ENCODE measurements at regions not wholly inside any gene's neighbourhood (a gene's known extent, or its start where the extent isn't known, plus 50 kb on each side); places are given as distances from the start of the nearest gene placed in this dataset.
"Not testable (repeated sequence)": the region's sequence is repeated elsewhere in the genome, so short reads cannot be mapped to it uniquely, and the experiment has no call there.

- no peak for DNase-seq
Measured at GRCh38 chr5:113723021-113723420, 209.5 kb downstream of the YTHDC2 start.

- DNase-seq, result no peak
Measured at GRCh38 chr5:113735751-113736150, 222.3 kb downstream of the YTHDC2 start.

DNA sequence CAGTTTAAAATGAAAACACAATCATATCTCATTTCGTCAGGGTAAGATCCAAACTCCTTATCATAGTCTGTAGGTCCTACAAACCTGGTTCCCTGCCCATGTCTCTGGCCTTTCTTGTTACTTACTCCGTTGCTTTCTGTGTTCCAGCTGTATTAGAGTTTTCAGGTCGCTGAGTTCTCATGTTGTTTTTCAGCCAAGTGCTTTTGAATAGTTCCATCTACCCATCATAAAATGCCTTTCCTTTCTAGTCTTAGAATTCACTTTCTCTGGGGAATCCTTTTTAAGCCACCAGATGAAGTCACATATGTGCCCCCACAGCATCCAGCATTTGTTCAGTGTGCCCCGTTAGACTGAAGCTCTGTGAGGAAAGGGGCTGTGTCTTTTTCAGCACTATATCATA is 228.7 kb downstream of the YTHDC2 start:
- DNase-seq, result no peak

DNA sequence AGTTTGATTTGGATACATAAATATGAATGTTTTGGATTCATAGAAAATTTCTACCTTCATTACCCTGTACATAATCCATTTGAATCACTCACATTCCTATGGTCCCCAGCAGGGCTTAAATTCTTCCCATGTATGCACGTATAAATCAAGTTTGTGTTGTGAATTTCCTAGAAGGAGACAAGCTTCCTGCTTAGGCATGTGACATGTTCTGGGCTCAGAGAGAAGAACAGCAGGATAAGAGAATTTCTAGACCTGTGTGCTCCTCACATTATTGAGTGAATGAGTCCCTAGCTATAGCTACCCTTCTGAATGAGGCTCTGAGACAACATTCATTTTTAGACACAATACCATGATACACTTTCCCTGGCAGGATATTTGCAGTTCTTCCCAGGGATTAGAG is 229.1 kb downstream of the YTHDC2 start:
- DNase-seq, result no peak

DNA sequence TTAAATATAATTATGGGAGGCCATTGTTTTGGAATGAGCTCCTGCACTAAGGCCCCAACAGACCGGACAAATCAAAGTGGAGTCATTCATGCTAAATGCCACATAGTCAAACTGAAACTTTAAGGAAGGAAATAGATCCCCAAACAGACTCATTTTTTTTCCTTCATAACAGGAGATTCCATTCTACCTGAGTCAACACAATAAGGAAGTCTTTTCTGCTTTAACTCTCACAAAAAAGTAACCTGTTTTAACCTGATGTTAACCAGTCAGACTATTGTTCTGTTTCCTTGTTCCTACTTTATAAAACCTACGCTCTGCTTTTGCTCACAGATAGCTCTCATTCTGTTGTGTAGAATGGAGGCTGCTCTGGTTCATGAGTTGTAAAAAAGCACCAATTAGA is 234.9 kb downstream of the YTHDC2 start:
- DNase-seq, result no peak

- DNase-seq, result no peak
Measured at GRCh38 chr5:113749334-113749733, 235.8 kb downstream of the YTHDC2 start.

GRCh38 chr5:113753182-113753581 is 239.7 kb downstream of the YTHDC2 start:
- not testable (repeated sequence) for DNase-seq

DNA sequence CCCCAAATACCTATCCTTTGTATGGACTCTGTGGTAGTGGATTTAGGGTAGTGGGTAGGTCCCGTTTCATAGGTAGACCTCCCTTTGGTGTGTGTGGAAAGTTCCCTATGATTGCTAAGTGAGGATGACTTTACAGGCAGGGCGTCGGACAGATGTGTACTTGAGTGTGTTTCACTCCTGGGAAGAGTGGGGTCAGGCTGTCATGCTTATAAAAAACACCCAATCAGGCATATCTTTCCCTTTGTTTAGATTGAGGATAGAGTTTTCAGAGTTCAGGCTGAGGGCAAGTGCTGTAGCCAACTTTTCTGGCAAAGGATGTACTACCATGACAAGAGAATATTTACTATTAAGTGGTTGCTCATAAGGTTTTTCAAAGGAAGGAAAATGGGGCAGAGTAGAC is 242.0 kb downstream of the YTHDC2 start:
- DNase-seq, result no peak

- DNase-seq, result no peak
Measured at GRCh38 chr5:113757508-113757907, 244.0 kb downstream of the YTHDC2 start.

- DNase-seq, result no peak
Measured at GRCh38 chr5:113759505-113759904, 246.0 kb downstream of the YTHDC2 start.

GRCh38 chr5:113760486-113760885 is 247.0 kb downstream of the YTHDC2 start:
- no peak for DNase-seq

DNA sequence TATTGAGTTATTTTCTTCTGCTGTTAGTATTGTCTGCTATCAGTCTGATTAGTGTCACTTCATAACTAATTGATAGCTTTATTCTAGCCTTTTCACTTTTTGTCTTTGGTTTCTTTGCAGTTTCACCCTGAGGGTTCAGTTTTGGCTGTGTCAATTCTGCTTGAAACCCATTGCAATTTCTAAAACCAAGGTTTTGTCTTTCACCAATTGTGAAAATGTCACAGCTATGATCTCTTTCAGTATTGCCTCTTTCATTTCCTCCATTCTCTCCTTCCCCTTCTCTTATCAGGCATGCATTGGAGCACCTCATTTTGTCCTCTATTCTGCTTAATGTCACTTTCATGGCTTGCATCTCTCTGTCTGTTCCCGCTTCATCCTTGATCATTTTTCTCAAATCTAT is 248.1 kb downstream of the YTHDC2 start:
- no peak for DNase-seq

GRCh38 chr5:113764382-113764781 is 250.9 kb downstream of the YTHDC2 start:
- DNase-seq, result no peak

GRCh38 chr5:113766827-113767226 is 253.3 kb downstream of the YTHDC2 start:
- not testable (repeated sequence) for DNase-seq

GRCh38 chr5:113770648-113771047 is 257.2 kb downstream of the YTHDC2 start:
- no peak for DNase-seq

DNA sequence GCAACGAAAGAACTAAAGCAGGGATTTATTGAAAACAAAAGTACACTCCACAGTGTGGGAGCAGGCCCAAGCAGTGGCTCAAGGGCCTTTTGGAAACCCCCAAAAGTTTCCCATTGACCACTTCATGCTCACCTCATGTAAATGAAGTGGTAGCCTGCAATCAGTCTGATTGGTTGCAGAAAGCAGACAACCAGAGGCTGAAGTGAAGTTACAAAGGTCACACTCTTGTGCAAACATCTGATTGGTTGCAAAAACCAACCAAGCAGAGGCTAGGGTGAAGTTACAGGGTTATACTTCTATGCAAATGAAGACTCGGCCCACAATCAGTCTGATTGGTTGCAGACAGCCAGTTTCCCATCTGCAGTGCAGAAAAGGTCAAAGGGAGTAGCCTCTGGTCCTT is 258.0 kb downstream of the YTHDC2 start:
- no peak for DNase-seq

DNA sequence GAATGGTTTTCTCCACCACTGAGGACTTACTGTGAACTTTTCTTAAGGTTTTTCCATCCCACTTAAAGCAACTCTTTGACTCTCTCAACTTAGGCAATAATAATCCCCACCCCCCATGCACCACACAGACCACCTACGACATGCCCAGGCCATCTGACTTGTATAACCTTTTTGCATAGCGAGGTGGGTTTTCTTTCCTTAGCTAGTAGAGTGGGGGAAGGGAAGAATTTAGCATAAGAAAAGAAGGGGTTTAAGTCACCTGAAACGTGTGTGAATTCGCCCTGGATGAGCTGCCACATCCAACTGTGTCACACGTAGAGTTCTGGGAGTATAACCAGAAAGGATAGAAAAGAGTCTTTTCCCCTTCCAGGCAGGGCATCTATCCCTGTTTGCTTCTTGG is 262.7 kb downstream of the YTHDC2 start:
- DNase-seq, result no peak

- no peak for DNase-seq
Measured at GRCh38 chr5:113776832-113777525, 263.5 kb downstream of the YTHDC2 start.

DNA sequence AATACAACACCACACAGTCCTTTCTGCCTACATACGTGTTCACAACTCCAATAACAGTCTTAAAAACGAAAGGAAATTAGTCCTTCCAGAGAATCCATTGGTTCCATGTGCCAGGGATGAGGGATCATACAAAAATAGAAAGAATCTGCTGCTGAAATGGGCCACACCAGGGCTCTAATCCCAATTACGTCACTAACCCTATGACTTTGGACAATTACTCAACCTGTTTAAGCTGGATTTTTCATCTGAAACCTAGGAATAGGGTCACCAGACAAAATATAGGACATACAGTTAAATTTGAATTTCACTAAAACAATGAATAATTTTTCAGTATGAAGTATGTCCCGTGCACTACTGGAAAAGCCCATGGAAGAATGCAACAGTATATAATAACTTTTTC is 264.7 kb downstream of the YTHDC2 start:
- DNase-seq, result no peak

DNA sequence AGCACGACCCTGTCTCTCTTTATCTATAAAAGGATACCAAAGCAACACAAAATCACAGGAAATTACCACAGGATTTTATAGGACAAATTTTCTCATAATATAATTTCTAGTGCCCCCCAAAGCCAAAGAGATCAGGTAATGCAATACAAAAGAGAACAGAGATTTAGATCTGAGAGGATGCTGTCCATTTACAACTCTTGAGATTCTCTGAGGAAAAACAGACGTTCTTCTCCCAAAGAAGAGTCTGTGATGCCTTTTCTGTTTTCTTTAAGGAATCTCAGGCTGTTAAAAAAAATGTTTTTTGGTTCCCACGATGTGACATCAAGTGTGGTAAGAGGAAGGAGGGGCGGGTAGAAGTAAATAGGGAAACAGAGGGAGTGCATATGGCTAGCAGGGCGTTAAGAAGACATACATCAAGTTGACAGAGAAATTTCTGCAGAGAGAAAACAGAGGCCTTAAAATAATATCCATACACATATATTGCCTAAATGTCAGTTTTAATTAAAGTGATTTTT is 274.7 kb downstream of the YTHDC2 start:
- no peak for DNase-seq

GRCh38 chr5:113789769-113790168 is 276.3 kb downstream of the YTHDC2 start:
- DNase-seq, result no peak

DNA sequence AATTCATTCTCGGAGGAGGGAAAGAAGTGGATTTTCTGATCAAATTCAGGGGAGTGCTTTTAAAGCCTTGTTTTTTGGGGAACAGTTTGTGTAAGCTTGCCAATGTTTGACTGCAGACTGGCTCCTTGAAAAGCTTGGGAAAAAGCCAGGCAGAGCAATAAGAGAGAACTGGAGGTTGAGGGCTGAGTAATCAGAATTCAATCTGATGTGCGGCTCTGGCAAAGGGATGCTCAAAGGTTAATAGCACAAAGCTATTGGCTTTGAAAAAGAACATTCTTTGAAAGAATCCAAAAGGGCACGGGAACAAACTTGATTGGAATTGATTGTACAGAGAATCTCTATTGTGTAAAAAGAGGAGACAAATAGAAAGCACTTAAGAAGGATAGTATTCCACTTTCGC is 279.3 kb downstream of the YTHDC2 start:
- DNase-seq, result no peak

- DNase-seq, result no peak
Measured at GRCh38 chr5:113794981-113795380, 281.5 kb downstream of the YTHDC2 start.

- DNase-seq, result no peak
Measured at GRCh38 chr5:113800686-113801085, 287.2 kb downstream of the YTHDC2 start.

DNA sequence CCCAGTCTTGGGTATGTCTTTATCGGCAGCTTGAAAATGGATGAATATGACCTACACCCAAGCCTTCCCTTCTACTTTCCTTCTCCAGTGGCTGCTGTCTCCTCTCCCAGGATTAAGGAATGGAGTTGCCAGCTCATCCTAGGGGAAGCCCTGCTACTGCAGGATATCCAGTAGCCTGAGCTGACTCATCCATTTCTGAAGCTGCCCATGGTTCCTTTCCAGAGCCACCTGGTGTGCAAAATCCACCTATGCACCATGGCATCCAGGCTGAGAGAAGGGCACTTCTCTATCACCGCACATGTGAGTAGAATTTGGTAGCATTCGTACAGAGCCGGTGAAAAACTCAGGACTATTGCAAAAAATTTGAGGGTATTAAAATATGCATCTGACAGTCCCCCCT is 290.8 kb downstream of the YTHDC2 start:
- DNase-seq, result no peak

All from NCI-H1092 (cell line).